ENCODE measurements at regions not wholly inside any gene's neighbourhood (a gene's known extent, or its start where the extent isn't known, plus 50 kb on each side); places are given as distances from the start of the nearest gene placed in this dataset.

DNA sequence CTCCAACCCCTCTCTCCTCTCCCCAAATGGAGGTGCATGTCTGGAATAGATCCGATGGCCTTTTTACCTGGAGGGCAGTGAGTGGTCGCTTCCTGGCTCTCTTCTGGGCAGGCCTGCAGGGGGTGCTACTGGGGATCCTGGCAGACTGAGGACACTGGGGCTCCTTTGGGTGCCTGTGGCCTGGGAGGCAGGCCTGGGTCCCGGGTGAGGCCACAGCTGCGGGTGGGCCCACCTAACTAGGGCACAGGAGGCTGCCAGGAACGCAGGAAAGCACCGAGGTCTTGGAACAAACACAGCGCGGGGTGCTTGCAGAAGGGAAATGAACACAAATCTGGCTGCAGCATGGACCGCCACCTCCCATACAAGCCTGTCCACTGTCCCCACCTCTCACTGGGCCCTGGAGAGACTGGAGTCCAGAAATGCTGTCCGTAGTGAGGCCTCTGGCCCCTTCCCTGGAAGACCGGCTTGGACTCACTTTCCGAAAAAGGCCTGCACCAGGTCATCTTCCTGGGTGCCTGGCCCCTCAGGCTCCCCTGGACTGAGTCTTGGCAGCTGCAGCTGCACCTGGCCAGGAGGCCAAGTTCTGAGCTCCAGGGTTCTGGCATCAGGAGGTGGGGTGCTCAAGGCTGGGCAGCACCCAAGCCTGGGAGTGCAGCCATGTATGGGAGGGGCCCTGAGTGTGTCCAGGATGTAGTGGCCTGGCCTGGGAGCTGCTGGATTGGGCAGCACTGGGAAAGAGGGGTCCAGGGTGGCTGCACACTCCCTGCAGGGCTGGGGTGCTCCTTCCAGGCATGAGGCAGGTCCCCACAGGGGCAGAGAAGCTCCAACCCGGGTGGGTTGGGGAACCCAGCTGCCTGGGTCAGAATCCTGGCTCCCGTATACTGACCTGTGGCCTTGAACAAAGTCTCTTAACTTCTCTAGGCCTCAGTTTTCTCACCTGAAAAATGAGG lies 195.1 kb downstream of the IRF8 start:
- Histone ChIP-seq H3K4me3 (ENCODE audit: low read depth, low read length) (no peak overlapping the region), H3K4me1 (ENCODE audit: control insufficient read depth, insufficient read depth, low read length) (no peaks in the 10 kb centered on the region), H3K9me3 (ENCODE audit: control insufficient read depth, insufficient read depth, low read length) (no peaks in the 10 kb centered on the region), H3K9ac (ENCODE audit: low read depth, low read length) (no peak overlapping the region), H3K36me3 (ENCODE audit: control insufficient read depth, insufficient read depth, low read length) (no peaks in the 10 kb centered on the region), H3K27me3 (ENCODE audit: control insufficient read depth, insufficient read depth, low read length) (peaks cover 2% of the 10 kb centered on the region)

DNA sequence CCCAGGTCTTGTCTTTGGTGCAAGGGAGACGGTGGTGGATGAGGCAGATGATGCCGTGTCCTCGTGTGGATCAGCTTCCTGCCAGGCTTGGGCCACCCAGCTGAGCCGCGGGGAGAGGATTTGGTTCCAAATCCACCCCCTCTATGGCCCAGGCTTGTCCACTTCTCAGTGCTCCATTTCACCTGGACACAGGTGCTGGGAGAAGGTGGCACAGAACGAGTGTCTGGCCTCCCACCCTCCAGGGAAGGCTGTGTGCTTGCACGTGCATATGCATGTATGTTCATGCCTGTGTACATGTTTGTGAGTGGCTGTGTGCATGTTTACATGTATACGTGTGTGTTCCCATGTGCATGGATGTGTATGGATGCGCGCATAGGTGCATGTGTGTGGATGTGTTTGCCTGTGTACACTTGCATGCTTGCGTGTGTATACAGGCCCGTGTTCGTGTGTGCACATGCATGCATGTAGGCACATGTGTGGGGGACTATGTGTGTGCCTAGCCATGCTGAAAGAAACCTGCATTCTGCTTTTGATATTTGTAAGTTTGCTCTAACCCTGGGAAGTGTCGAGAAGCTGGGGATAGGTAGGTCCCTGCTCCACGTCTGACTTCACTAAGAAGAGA lies 196.3 kb downstream of the IRF8 start:
- Histone ChIP-seq H3K9ac (ENCODE audit: low read depth, low read length) (no peak overlapping the region), H3K4me3 (ENCODE audit: low read depth, low read length) (no peak overlapping the region), H3K9me3 (ENCODE audit: control insufficient read depth, insufficient read depth, low read length) (no peaks in the 10 kb centered on the region), H3K36me3 (ENCODE audit: control insufficient read depth, insufficient read depth, low read length) (no peaks in the 10 kb centered on the region), H3K27me3 (ENCODE audit: control insufficient read depth, insufficient read depth, low read length) (no peaks in the 10 kb centered on the region), H3K4me1 (ENCODE audit: control insufficient read depth, insufficient read depth, low read length) (no peaks in the 10 kb centered on the region)

DNA sequence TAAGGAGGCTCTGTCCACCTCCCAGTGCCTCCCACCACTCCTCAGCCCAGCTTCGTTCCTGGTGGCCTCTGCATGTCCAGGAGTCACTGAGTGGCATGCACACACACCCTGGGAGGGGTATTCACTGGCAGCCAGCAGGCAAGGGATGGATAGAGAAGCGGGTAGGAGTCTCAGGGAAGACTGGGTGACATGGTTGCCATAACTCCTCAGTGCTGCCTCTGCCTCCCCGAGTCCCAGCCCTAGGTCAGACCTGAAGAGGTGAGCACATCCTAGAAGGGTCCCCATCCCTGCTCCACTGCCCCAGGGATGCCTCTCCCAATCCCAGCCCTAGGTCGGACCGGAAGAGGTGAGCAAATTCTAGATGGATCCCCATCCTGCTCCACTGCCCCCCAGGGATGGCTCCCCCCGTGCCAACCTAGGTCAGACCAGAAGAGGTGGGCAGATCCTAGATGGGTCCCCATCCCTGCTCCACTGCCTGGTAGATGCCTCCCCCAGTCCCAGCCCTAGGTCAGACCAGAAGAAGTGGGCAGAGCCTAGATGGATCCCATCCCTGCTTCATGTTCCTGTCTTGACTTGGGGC lies 197.0 kb downstream of the IRF8 start:
- H3K9ac ChIP-seq (ENCODE audit: low read depth, low read length) = no peak overlapping the region
- H3K4me3 ChIP-seq (ENCODE audit: low read depth, low read length) = no peak overlapping the region
- no peaks in the 10 kb centered on the region for H3K4me1 ChIP-seq (ENCODE audit: control insufficient read depth, insufficient read depth, low read length)
- H3K27me3 ChIP-seq (ENCODE audit: control insufficient read depth, insufficient read depth, low read length) = no peaks in the 10 kb centered on the region
- H3K9me3 ChIP-seq (ENCODE audit: control insufficient read depth, insufficient read depth, low read length) = no peaks in the 10 kb centered on the region
- no peaks in the 10 kb centered on the region for H3K36me3 ChIP-seq (ENCODE audit: control insufficient read depth, insufficient read depth, low read length)

DNA sequence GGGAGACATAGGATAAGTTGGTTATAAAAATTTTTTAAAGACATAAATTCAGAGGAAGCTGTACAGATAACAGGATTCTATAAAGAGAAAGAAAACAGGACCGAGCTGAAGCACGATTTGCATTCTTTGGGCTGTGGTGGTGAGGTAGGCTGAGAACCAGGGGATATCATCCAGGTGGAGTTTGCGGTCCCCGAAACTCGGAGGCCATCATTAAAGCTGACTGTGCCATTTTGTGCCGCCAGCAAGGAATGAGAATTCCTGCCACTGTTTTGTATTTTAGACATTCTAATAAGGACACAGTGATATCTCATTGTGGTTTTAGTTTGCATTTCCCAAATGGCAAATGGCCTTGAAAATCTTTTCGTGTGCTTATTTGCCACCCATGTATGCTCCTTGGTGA lies 197.9 kb downstream of the IRF8 start:
- no peak overlapping the region for H3K4me3 ChIP-seq (ENCODE audit: low read depth, low read length)

DNA sequence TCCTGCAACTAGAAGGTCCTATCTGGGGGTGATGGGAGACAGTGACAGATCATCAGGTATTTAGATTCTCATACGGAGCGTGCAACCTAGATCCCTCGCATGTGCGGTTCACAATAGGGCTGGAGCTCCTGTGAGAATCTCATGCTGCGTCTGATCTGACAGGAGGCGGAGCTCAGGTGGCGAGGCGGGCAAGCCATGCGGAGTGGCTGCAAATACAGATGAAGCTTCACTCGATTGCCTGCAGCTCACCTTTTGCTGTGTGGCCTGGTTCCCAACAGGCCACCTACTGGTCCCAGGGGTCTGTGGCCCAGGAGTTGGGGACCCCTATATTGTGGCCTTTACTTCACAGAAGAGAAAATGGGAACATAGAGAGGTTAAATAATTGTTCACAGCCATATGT lies 200.4 kb downstream of the IRF8 start:
- no peaks in the 10 kb centered on the region for H3K27me3 ChIP-seq (ENCODE audit: control insufficient read depth, insufficient read depth, low read length)
- H3K9me3 ChIP-seq (ENCODE audit: control insufficient read depth, insufficient read depth, low read length) = no peaks in the 10 kb centered on the region
- no peak overlapping the region for H3K9ac ChIP-seq (ENCODE audit: low read depth, low read length)
- H3K4me3 ChIP-seq (ENCODE audit: low read depth, low read length) = no peak overlapping the region
- H3K36me3 ChIP-seq (ENCODE audit: control insufficient read depth, insufficient read depth, low read length) = no peaks in the 10 kb centered on the region
- no peaks in the 10 kb centered on the region for H3K4me1 ChIP-seq (ENCODE audit: control insufficient read depth, insufficient read depth, low read length)

More for the DNA sequence above, 197.9 kb downstream of the IRF8 start:
- Histone ChIP-seq H3K4me1 (ENCODE audit: control insufficient read depth, insufficient read depth, low read length) (no peaks in the 10 kb centered on the region), H3K9ac (ENCODE audit: low read depth, low read length) (no peak overlapping the region), H3K36me3 (ENCODE audit: control insufficient read depth, insufficient read depth, low read length) (no peaks in the 10 kb centered on the region), H3K27me3 (ENCODE audit: control insufficient read depth, insufficient read depth, low read length) (no peaks in the 10 kb centered on the region), H3K9me3 (ENCODE audit: control insufficient read depth, insufficient read depth, low read length) (no peaks in the 10 kb centered on the region)

DNA sequence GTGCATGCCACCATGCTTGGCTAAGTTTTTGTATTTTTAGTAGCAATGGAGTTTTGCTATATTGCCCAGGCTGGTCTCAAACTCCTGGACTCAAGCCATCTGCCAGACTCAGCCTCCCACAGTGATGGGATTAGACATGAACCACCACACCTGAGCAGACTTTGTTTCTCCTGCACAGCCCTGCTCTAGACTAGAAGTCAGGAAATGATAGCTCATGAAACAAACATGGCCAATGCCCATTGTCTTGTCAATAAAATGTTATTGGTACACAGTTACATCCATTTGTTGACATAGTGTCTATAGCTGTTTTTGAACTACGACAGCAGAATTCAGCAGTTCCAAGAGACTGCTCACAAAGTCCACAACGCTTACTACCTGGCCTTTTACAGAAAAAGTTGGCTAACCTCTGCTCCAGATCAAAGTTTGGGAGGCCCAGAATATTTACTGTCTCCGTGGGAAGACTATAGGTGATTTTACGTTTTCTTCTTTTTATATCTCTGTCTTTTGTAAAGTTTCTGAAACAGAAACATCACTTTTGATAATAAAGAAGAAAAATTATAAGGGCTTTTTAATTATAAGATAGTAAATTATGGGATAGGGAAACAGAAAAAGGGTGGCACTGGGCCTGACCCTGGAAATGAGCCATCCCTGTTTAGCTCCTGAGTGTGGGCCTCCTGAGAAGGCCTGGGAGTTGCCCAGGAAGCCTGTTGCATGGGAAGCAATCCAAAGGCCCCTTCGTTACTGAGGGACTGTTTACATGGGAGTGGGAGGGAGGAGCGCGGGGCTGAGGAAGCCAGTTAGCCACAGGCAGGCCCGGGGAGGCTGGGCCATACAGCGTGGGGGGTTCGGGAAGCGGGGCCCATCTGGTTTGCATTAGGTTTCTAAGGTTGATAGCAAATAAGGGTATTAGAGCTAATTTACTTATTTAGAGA lies 201.5 kb downstream of the IRF8 start:
- Histone ChIP-seq H3K4me3 (ENCODE audit: low read depth, low read length) (no peak overlapping the region), H3K9ac (ENCODE audit: low read depth, low read length) (no peak overlapping the region), H3K27me3 (ENCODE audit: control insufficient read depth, insufficient read depth, low read length) (no peaks in the 10 kb centered on the region), H3K36me3 (ENCODE audit: control insufficient read depth, insufficient read depth, low read length) (no peaks in the 10 kb centered on the region), H3K9me3 (ENCODE audit: control insufficient read depth, insufficient read depth, low read length) (no peaks in the 10 kb centered on the region), H3K4me1 (ENCODE audit: control insufficient read depth, insufficient read depth, low read length) (no peaks in the 10 kb centered on the region)

DNA sequence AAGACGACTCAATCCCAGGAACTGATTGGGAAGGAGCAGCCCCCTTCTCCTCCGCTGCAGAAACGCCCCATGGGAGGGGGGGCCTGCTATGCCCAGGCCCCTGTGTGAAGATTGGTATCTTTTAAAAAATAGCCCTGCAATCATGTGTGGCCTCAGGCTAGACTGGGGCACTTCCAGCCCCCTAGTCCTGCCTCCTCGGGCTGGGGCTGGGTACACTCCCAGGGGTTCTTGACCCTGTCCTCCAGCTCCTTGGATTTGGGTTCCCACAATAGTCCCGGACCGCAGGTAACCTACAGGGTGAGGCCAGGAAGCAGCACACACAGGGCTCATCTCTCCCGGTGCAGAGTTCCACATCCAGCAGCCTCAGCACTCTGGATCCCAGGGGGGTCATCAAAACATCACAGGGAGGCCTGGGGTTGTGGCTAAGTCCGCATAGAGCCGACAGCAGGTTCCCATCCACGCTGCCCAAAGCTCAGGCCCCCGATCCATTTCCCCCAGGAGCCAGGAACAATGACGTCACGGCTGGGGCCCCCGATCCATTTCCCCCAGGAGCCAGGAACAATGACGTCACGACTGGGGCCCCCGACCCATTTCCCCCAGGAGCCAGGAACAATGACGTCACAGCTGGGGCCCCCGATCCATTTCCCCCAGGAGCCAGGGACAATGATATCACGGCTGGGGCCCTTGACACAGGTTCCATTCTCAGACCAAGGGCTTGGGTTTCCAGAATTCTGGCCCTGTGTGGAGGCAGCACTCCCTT lies 202.4 kb downstream of the IRF8 start:
- Histone ChIP-seq H3K9me3 (ENCODE audit: control insufficient read depth, insufficient read depth, low read length) (no peaks in the 10 kb centered on the region), H3K4me3 (ENCODE audit: low read depth, low read length) (no peak overlapping the region), H3K9ac (ENCODE audit: low read depth, low read length) (no peak overlapping the region), H3K27me3 (ENCODE audit: control insufficient read depth, insufficient read depth, low read length) (no peaks in the 10 kb centered on the region), H3K36me3 (ENCODE audit: control insufficient read depth, insufficient read depth, low read length) (no peaks in the 10 kb centered on the region), H3K4me1 (ENCODE audit: control insufficient read depth, insufficient read depth, low read length) (no peaks in the 10 kb centered on the region)

DNA sequence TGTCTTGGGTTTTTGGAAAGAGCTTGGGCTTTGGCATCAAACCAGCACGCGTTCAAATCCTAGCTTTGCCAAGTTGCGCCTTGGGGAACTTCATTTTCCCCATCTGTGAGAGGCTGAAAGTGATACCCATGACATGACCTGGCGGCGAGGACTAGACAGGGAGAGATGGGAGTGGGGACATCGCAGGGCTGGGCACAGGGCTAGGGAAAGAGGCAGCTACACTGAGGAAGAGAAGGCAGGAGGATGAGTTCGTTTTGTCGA lies 202.9 kb downstream of the IRF8 start:
- Histone ChIP-seq H3K36me3 (ENCODE audit: control insufficient read depth, insufficient read depth, low read length) (no peaks in the 10 kb centered on the region), H3K27me3 (ENCODE audit: control insufficient read depth, insufficient read depth, low read length) (no peaks in the 10 kb centered on the region), H3K9me3 (ENCODE audit: control insufficient read depth, insufficient read depth, low read length) (no peaks in the 10 kb centered on the region), H3K4me3 (ENCODE audit: low read depth, low read length) (no peak overlapping the region), H3K9ac (ENCODE audit: low read depth, low read length) (no peak overlapping the region), H3K4me1 (ENCODE audit: control insufficient read depth, insufficient read depth, low read length) (no peaks in the 10 kb centered on the region)

DNA sequence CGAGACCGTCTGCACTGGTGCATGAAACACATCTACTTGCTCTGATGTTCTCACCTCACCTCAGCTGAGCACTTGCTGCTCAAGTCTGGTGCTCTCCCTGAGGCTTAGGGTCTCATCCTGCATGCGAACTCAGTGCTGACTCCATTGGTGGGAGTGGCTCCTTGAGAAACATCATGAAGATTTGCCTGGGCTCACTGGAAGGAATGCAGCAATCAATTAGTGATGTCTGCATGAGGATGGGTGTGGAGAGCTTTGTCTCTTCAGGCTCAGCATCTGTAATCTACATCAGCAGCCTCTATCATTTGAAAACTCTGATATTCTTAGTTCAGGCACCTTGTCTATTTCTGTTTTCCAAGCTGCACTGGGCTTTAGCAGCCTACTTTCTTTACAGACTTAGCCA lies 204.4 kb downstream of the IRF8 start:
- H3K9ac ChIP-seq (ENCODE audit: low read depth, low read length) = no peak overlapping the region
- H3K36me3 ChIP-seq (ENCODE audit: control insufficient read depth, insufficient read depth, low read length) = no peaks in the 10 kb centered on the region
- no peaks in the 10 kb centered on the region for H3K4me1 ChIP-seq (ENCODE audit: control insufficient read depth, insufficient read depth, low read length)
- H3K27me3 ChIP-seq (ENCODE audit: control insufficient read depth, insufficient read depth, low read length) = no peaks in the 10 kb centered on the region
- no peak overlapping the region for H3K4me3 ChIP-seq (ENCODE audit: low read depth, low read length)
- peaks cover 3% of the 10 kb centered on the region for H3K9me3 ChIP-seq (ENCODE audit: control insufficient read depth, insufficient read depth, low read length)

DNA sequence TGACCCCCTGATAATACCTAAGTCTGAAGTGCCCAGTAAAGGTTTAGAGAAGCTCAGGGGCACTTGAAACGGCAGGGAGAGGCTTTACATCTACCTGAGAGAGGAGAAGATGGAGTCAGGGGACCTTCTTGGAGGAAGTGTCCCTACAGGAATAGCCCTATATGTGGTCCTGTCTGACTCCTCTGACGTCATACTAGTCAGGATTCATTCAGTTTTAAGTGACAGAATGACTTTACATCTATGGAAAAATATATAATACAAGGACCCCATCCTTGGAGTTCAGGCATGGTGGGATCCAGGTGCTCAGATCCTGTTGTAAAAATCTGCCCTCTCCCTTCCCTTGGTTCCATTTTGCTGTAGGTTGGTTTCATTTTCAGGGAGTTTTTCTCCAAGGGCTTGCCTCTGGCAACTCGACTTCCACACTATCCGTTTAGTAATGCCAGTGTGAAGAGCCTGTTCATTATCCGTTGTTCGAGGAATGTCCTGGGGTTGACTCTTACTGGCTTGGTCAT lies 205.6 kb downstream of the IRF8 start:
- Histone ChIP-seq H3K4me3 (ENCODE audit: low read depth, low read length) (no peak overlapping the region), H3K27me3 (ENCODE audit: control insufficient read depth, insufficient read depth, low read length) (no peaks in the 10 kb centered on the region), H3K4me1 (ENCODE audit: control insufficient read depth, insufficient read depth, low read length) (no peaks in the 10 kb centered on the region), H3K36me3 (ENCODE audit: control insufficient read depth, insufficient read depth, low read length) (no peaks in the 10 kb centered on the region), H3K9ac (ENCODE audit: low read depth, low read length) (no peak overlapping the region), H3K9me3 (ENCODE audit: control insufficient read depth, insufficient read depth, low read length) (peaks cover 5% of the 10 kb centered on the region)
